Memory B cell (primary cell): ENCODE measurements at regions not wholly inside any gene's neighbourhood (a gene's known extent, or its start where the extent isn't known, plus 50 kb on each side); places are given as distances from the start of the nearest gene placed in this dataset.

Experiments used
- ATAC-seq: fragments of 150-1000 bp; cut with Tn5 transposase; 2 replicates; pipeline ENCODE4 v1.10.0; 2021; ENCODE audit warnings: low read depth, mild to moderate bottlenecking, moderate library complexity
- DNase-seq, 2 donors: peaks; one replicate each; pipeline ENCODE4 v3.0.0; 2022; ENCODE audit warnings: low spot score in 2 of 2
- H3K27ac Mint-ChIP-seq: one replicate; pipeline ENCODE4 v1.8.0; 2022; ENCODE audit warnings: mild to moderate bottlenecking, moderate library complexity, mixed read lengths
- H3K27me3 Mint-ChIP-seq: one replicate; pipeline ENCODE4 v1.8.0; 2022; ENCODE audit warnings: mixed read lengths
- H3K36me3 Mint-ChIP-seq: one replicate; pipeline ENCODE4 v1.8.0; 2022; ENCODE audit warnings: mild to moderate bottlenecking, mixed read lengths
- H3K4me1 Mint-ChIP-seq: one replicate; pipeline ENCODE4 v1.8.0; 2022; ENCODE audit warnings: mixed read lengths
- H3K4me3 Mint-ChIP-seq: one replicate; pipeline ENCODE4 v1.8.0; 2022; ENCODE audit warnings: mild to moderate bottlenecking, moderate library complexity, mixed read lengths
- H3K9me3 Mint-ChIP-seq: one replicate; pipeline ENCODE4 v1.8.0; 2022; ENCODE audit warnings: mixed read lengths

GRCh38 chr22:27631641-27632040 is 169.9 kb downstream of the MN1 start:
- Mint-ChIP-seq H3K9me3 (peaks cover 7% of the 10 kb centered on the region), H3K27me3 (peaks cover 21% of the 10 kb centered on the region), H3K4me1 (no peaks in the 10 kb centered on the region), H3K27ac (no peak overlapping the region), H3K36me3 (no peaks in the 10 kb centered on the region), H3K4me3 (no peak overlapping the region)
- DNase-seq (no peak), ATAC-seq (no peak)

GRCh38 chr22:27632451-27633295 is 168.9 kb downstream of the MN1 start:
- H3K4me3 Mint-ChIP-seq: no peak overlapping the region
- H3K4me1 Mint-ChIP-seq: no peaks in the 10 kb centered on the region
- H3K27me3 Mint-ChIP-seq: peaks cover 21% of the 10 kb centered on the region
- H3K9me3 Mint-ChIP-seq: peaks cover 7% of the 10 kb centered on the region
- H3K27ac Mint-ChIP-seq: no peak overlapping the region
- ATAC-seq (no peak), DNase-seq (no peak)
- H3K36me3 Mint-ChIP-seq: no peaks in the 10 kb centered on the region

GRCh38 chr22:27633296-27633871 is 168.2 kb downstream of the MN1 start:
- H3K36me3 Mint-ChIP-seq: no peaks in the 10 kb centered on the region
- no peak overlapping the region for H3K27ac Mint-ChIP-seq
- peaks cover 21% of the 10 kb centered on the region for H3K27me3 Mint-ChIP-seq
- no peak overlapping the region for H3K4me3 Mint-ChIP-seq
- no peak for DNase-seq
- no peak for ATAC-seq
- H3K4me1 Mint-ChIP-seq: no peaks in the 10 kb centered on the region
- H3K9me3 Mint-ChIP-seq: peaks cover 7% of the 10 kb centered on the region

- no peak overlapping the region for H3K4me3 Mint-ChIP-seq
- peaks cover 7% of the 10 kb centered on the region for H3K9me3 Mint-ChIP-seq
- H3K27ac Mint-ChIP-seq: no peak overlapping the region
- no peaks in the 10 kb centered on the region for H3K4me1 Mint-ChIP-seq
- H3K27me3 Mint-ChIP-seq: peaks cover 21% of the 10 kb centered on the region
- DNase-seq: no peak
- no peak for ATAC-seq
- H3K36me3 Mint-ChIP-seq: no peaks in the 10 kb centered on the region
Measured at GRCh38 chr22:27634043-27634740, 167.4 kb downstream of the MN1 start.

DNA sequence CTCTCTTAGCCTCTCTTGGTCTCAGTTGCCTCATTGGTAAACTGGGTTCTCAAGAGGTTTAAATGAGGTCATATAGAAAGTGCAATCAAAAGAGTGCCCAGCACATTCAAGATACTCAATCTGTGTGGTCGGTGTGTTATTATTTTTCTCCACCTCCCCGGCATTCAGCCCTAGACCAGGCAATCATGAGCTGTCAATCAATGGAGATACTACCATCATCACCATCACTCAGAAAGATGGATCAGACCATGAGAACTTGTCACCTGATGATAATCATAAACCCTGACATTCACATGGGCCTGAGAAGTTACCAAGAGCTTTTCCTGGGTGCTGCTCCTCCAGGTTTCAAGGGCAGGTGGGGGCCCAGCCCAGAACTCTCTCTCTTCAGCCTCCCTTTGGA is 166.1 kb downstream of the MN1 start:
- Mint-ChIP-seq H3K27ac (no peak overlapping the region), H3K4me3 (no peak overlapping the region), H3K4me1 (no peaks in the 10 kb centered on the region), H3K27me3 (peaks cover 21% of the 10 kb centered on the region), H3K36me3 (no peaks in the 10 kb centered on the region), H3K9me3 (peaks cover 7% of the 10 kb centered on the region)
- no peak for ATAC-seq
- no peak for DNase-seq

- Mint-ChIP-seq H3K27me3 (peaks cover 21% of the 10 kb centered on the region), H3K4me3 (no peak overlapping the region), H3K27ac (no peak overlapping the region), H3K36me3 (no peaks in the 10 kb centered on the region), H3K9me3 (peaks cover 7% of the 10 kb centered on the region), H3K4me1 (no peaks in the 10 kb centered on the region)
- ATAC-seq (no peak), DNase-seq (no peak)
Measured at GRCh38 chr22:27635852-27636251, 165.7 kb downstream of the MN1 start.

GRCh38 chr22:27636716-27637508 is 164.6 kb downstream of the MN1 start:
- no peak for DNase-seq
- no peak for ATAC-seq
- no peak overlapping the region for H3K4me3 Mint-ChIP-seq
- H3K9me3 Mint-ChIP-seq: peaks cover under 1% of the 10 kb centered on the region
- H3K27me3 Mint-ChIP-seq: peaks cover 18% of the 10 kb centered on the region
- no peak overlapping the region for H3K27ac Mint-ChIP-seq
- H3K36me3 Mint-ChIP-seq: no peaks in the 10 kb centered on the region
- H3K4me1 Mint-ChIP-seq: no peaks in the 10 kb centered on the region

DNA sequence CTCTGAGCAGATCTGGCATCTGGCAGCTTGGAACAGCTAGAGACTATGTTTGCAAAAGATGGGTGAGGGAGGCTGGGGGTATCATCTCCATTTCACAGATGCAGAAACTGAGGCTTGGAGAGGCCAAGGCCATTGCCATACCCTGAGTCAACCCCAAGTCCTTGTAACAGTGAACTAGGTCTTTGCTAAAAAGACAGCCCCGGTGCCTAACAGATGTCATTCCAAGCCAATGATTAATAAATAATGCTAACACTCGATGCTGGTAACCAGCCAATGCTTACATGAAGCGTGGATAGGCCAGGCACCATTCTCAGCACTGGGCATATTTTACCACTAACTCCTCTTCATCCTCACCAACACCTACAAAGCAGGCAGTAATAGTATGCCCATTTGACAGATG is 164.0 kb downstream of the MN1 start:
- no peaks in the 10 kb centered on the region for H3K4me1 Mint-ChIP-seq
- ATAC-seq (no peak), DNase-seq (no peak)
- no peak overlapping the region for H3K27ac Mint-ChIP-seq
- H3K27me3 Mint-ChIP-seq: peaks cover 18% of the 10 kb centered on the region
- H3K36me3 Mint-ChIP-seq: no peaks in the 10 kb centered on the region
- no peak overlapping the region for H3K4me3 Mint-ChIP-seq
- no peaks in the 10 kb centered on the region for H3K9me3 Mint-ChIP-seq

DNA sequence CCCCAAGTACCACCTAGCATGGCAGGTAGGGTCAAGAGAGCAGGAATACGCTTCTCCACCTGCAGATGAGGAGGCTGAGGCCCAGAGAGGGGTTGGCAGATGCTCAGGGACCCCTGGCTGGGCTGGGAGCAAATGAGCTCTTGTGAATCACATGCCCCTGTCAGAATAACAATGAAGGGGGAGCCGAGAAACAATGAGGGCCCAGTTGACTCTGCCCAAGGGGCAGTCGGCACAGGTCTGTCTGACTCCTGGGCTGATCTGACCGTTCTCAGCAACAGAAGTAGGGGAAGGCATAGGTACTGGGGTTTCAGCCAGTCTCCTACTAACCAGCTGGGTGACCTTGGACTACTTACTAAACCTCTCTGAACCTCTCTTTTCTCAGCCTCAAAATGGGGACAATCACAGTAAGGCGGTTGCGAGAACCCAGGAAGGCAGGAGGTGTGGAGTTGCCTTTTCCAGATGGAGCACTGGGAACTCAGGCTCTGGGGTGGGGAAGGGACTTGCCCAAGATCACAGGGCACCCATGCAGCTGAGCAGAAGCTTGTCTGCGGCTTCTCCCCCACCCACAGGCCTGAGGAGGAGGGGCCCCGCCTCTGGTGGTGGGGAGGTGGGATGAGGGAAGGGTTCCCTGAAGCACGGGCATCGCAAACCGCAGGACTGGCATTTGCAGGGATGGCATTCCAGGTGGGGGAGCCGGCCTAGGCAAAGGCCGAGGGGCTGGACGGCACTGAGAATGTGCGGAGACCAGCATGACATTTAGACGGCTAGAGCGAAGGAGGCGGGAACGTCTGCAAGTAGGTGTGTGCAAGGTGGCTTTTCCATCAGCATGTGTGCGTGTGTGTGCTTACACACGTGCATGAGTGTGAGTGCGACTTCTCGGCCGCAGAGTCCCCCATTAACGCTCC is 163.0 kb downstream of the MN1 start:
- peaks cover 16% of the 10 kb centered on the region for H3K27me3 Mint-ChIP-seq
- DNase-seq: no peak
- H3K9me3 Mint-ChIP-seq: no peaks in the 10 kb centered on the region
- no peaks in the 10 kb centered on the region for H3K36me3 Mint-ChIP-seq
- H3K4me1 Mint-ChIP-seq: no peaks in the 10 kb centered on the region
- H3K4me3 Mint-ChIP-seq: no peak overlapping the region
- ATAC-seq: no peak
- no peak overlapping the region for H3K27ac Mint-ChIP-seq

- H3K27ac Mint-ChIP-seq: no peak overlapping the region
- H3K27me3 Mint-ChIP-seq: peaks cover 9% of the 10 kb centered on the region
- H3K4me1 Mint-ChIP-seq: no peaks in the 10 kb centered on the region
- no peak overlapping the region for H3K4me3 Mint-ChIP-seq
- no peaks in the 10 kb centered on the region for H3K36me3 Mint-ChIP-seq
- no peak for ATAC-seq
- DNase-seq: no peak
- no peaks in the 10 kb centered on the region for H3K9me3 Mint-ChIP-seq
Measured at GRCh38 chr22:27639248-27640086, 162.1 kb downstream of the MN1 start.

DNA sequence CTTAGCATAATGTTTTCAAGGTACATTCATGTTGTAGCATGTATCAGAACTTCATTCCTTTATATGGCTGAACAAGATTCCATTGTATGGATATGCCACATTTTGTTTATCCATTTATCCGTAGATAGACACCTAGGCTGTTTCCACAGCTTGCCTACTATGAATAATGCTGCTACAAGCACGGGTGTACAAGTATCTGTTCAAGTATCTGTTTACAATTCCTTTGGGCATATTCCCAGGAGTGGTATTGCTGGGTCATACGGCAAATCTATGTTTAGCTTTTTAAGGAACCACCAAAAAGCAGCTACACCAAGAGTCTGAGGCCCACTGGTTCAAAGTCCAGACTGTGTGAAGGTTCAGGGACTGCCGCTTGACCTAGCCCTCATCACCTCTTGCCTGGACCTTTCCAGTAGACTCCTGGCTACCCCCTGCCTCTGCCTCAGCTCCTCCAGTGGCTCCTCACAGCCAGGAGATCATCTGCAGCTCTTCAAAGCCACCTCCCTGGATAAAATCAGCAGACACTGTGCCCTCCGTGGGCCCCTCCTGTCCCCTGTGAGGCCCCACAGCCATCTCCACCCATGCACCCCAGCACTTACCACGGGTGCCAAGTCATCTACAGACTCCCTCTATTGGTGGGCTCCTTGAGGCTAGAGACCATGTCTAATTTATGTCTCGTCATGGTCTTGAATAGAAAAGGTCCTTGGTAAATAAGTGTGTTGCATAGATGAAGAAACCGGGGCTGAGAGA is 160.3 kb downstream of the MN1 start:
- no peaks in the 10 kb centered on the region for H3K9me3 Mint-ChIP-seq
- no peak for DNase-seq
- no peak for ATAC-seq
- no peaks in the 10 kb centered on the region for H3K4me1 Mint-ChIP-seq
- H3K36me3 Mint-ChIP-seq: no peaks in the 10 kb centered on the region
- H3K27ac Mint-ChIP-seq: no peak overlapping the region
- no peak overlapping the region for H3K4me3 Mint-ChIP-seq
- H3K27me3 Mint-ChIP-seq: peaks cover 3% of the 10 kb centered on the region
